ENCODE measurements at regions not wholly inside any gene's neighbourhood (a gene's known extent, or its start where the extent isn't known, plus 50 kb on each side); places are given as distances from the start of the nearest gene placed in this dataset.

DNA sequence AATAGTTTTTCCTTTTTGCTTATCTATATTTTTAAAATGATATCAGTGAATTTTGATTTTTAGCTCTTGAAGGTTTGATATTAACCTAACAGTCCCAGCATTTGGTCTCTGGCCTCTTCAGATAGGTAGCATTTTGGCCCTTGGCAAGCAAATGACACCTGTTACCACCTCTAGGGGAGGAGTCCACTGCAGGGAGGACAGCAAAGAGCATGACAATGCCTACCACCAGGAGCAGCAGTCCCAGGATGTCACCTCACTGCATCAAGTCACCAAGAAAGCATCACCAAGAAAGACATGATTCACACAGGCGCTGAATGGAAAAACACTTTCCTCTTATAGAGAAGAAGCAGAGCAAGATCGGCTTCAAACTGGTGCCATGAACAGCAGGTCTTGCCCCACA lies 224.3 kb downstream of the UBE3D start:
- H3K79me2 ChIP-seq (ENCODE audit: control insufficient read depth, insufficient read depth, low read length): no peaks in the 10 kb centered on the region
- no peak for ATAC-seq
- no peak overlapping the region for H3K27ac ChIP-seq (ENCODE audit: control insufficient read depth, insufficient read depth)
- no peak overlapping the region for H3K9ac ChIP-seq (ENCODE audit: control insufficient read depth, insufficient read depth, low read length)
- H2AFZ ChIP-seq (ENCODE audit: control insufficient read depth, low read depth, low read length): no peak overlapping the region
- TF ChIP-seq, protein P1, sequence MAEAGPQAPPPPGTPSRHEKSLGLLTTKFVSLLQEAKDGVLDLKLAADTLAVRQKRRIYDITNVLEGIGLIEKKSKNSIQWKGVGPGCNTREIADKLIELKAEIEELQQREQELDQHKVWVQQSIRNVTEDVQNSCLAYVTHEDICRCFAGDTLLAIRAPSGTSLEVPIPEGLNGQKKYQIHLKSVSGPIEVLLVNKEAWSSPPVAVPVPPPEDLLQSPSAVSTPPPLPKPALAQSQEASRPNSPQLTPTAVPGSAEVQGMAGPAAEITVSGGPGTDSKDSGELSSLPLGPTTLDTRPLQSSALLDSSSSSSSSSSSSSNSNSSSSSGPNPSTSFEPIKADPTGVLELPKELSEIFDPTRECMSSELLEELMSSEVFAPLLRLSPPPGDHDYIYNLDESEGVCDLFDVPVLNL (IDR thresholded peaks at IDR 0.05; ENCODE audit: low read depth, low read length): no peak
- CTCF ChIA-PET: no interaction called here
- 86% methylated on average over 2 of the region's 2 CpGs for WGBS (ENCODE audit: insufficient coverage, insufficient replicate concordance, low lambda C conversion rate, missing lambda C conversion rate)
- no peak for DNase-seq (ENCODE audit: low read depth, low spot score)
- BruUV-seq (replicated peaks): no TSS peak
- in situ Hi-C loops (cut with MboI) (no loop called here), intact Hi-C loops (cut with micrococcal nuclease; ENCODE audit: unreplicated experiment) (no loop called here)
- SMC1A ChIA-PET (ENCODE audit: uncharacterized antibody, unreplicated experiment): interaction anchor here (1.0 kb wide), 1 partner anchor 10 kb away, joined by 3 read pairs; no protein-coding TSS in a partner anchor
- RAD21 ChIA-PET (ENCODE audit: unreplicated experiment): no interaction called here
- no peaks in the 10 kb centered on the region for H3K36me3 ChIP-seq (ENCODE audit: control insufficient read depth in 2 of 2, insufficient read depth in 2 of 2, low read length in 1 of 2)
- no peaks in the 10 kb centered on the region for H3K9me3 ChIP-seq (replicated peaks; ENCODE audit: control insufficient read depth, insufficient read depth, low read length)
- POLR2A ChIA-PET: no interaction called here
- H3K4me3 ChIP-seq: no peak overlapping the region
- H3K27me3 ChIP-seq (replicated peaks in 1 of 2; ENCODE audit: control insufficient read depth in 2 of 2, insufficient read depth in 2 of 2, low read length in 1 of 2): no peaks in the 10 kb centered on the region
- H4K20me1 ChIP-seq (ENCODE audit: control insufficient read depth, insufficient read depth): no peaks in the 10 kb centered on the region
- no peaks in the 10 kb centered on the region for H3K4me1 ChIP-seq (ENCODE audit: control insufficient read depth, insufficient read depth, low read length)
- H3K4me2 ChIP-seq (ENCODE audit: control insufficient read depth, insufficient read depth): no peak overlapping the region
- FAIRE-seq: no peak
